Activated CD8-positive, alpha-beta T cell treated with anti-CD3 and anti-CD28 coated beads, Interleukin-2, amount 10 ng/mL, durations not matched to agents 7 days and 5 days (primary cell): ENCODE measurements at regions not wholly inside any gene's neighbourhood (a gene's known extent, or its start where the extent isn't known, plus 50 kb on each side); places are given as distances from the start of the nearest gene placed in this dataset.

Source experiments
- ATAC-seq: fragments of 150-1000 bp; cut with Tn5 transposase; one replicate; pipeline ENCODE4 v1.10.0; 2021; ENCODE audit warnings: moderate library complexity
- CTCF ChIA-PET: fragments of 350-600 bp; sonication (Branson Sonifier 250); formaldehyde crosslinking; loops from one replicate; lab custom pipeline; 2021; ENCODE audit warnings: antibody characterized with exemption; lab: Charles Lee
- POLR2A ChIA-PET: fragments of 350-600 bp; sonication (Branson Sonifier 250); formaldehyde crosslinking; loops from one replicate; lab custom pipeline; 2021; ENCODE audit warnings: antibody characterized with exemption; lab: Charles Lee
- DNase-seq: peaks from one replicate; pipeline ENCODE4 v3.0.0-alpha.2; 2020
- H3K27ac Mint-ChIP-seq: one replicate; pipeline ENCODE4 v1.8.0; 2021; ENCODE audit warnings: mild to moderate bottlenecking, mixed read lengths
- H3K27me3 Mint-ChIP-seq: one replicate; pipeline ENCODE4 v1.8.0; 2021; ENCODE audit warnings: low read depth, mixed read lengths
- H3K36me3 Mint-ChIP-seq: one replicate; pipeline ENCODE4 v1.8.0; 2021; ENCODE audit warnings: low read depth, mixed read lengths
- H3K4me1 Mint-ChIP-seq: one replicate; pipeline ENCODE4 v1.8.0; 2021; ENCODE audit warnings: low read depth, mixed read lengths
- H3K4me3 Mint-ChIP-seq: one replicate; pipeline ENCODE4 v1.8.0; 2021; ENCODE audit warnings: mild to moderate bottlenecking, mixed read lengths
- H3K9me3 Mint-ChIP-seq: one replicate; pipeline ENCODE4 v1.8.0; 2022; ENCODE audit warnings: mixed read lengths; ENCODE audit not compliant: insufficient read depth

GRCh38 chr16:54344646-54345630 is 58.4 kb upstream of the IRX3 start:
- H3K4me3 Mint-ChIP-seq, result no peak overlapping the region
- CTCF ChIA-PET, result no interaction called here
- DNase-seq, result no peak
- H3K27me3 Mint-ChIP-seq, result no peaks in the 10 kb centered on the region
- no peak overlapping the region for H3K27ac Mint-ChIP-seq
- no peak for ATAC-seq
- H3K36me3 Mint-ChIP-seq, result no peaks in the 10 kb centered on the region
- H3K4me1 Mint-ChIP-seq, result no peaks in the 10 kb centered on the region
- H3K9me3 Mint-ChIP-seq, result no peaks in the 10 kb centered on the region
- POLR2A ChIA-PET, result no interaction called here

GRCh38 chr16:54342966-54343365 is 56.4 kb upstream of the IRX3 start:
- Mint-ChIP-seq H3K27ac (no peak overlapping the region), H3K4me1 (no peaks in the 10 kb centered on the region), H3K36me3 (no peaks in the 10 kb centered on the region), H3K9me3 (no peaks in the 10 kb centered on the region), H3K27me3 (peaks cover 3% of the 10 kb centered on the region), H3K4me3 (no peak overlapping the region)
- ATAC-seq (no peak), DNase-seq (no peak)
- ChIA-PET CTCF (no interaction called here), POLR2A (no interaction called here)

- ATAC-seq (no peak), DNase-seq (no peak)
- Mint-ChIP-seq H3K27ac (no peak overlapping the region), H3K27me3 (peaks cover 3% of the 10 kb centered on the region), H3K36me3 (no peaks in the 10 kb centered on the region), H3K9me3 (no peaks in the 10 kb centered on the region), H3K4me1 (no peaks in the 10 kb centered on the region), H3K4me3 (no peak overlapping the region)
- CTCF ChIA-PET, result no interaction called here
- POLR2A ChIA-PET, result no interaction called here
These were observed 55.5 kb upstream of the IRX3 start for GRCh38 chr16:54341892-54342776.

- no peaks in the 10 kb centered on the region for H3K36me3 Mint-ChIP-seq
- peaks cover 3% of the 10 kb centered on the region for H3K27me3 Mint-ChIP-seq
- no peak overlapping the region for H3K27ac Mint-ChIP-seq
- H3K4me3 Mint-ChIP-seq, result no peak overlapping the region
- no peaks in the 10 kb centered on the region for H3K4me1 Mint-ChIP-seq
- no peak for ATAC-seq
- no peaks in the 10 kb centered on the region for H3K9me3 Mint-ChIP-seq
- no peak for DNase-seq
- ChIA-PET POLR2A (no interaction called here), CTCF (interaction anchor here (0.6 kb wide), 1 partner anchor 212 kb away, joined by 3 read pairs; no protein-coding TSS in a partner anchor)
These were observed 53.9 kb upstream of the IRX3 start for GRCh38 chr16:54340531-54340930.

DNA sequence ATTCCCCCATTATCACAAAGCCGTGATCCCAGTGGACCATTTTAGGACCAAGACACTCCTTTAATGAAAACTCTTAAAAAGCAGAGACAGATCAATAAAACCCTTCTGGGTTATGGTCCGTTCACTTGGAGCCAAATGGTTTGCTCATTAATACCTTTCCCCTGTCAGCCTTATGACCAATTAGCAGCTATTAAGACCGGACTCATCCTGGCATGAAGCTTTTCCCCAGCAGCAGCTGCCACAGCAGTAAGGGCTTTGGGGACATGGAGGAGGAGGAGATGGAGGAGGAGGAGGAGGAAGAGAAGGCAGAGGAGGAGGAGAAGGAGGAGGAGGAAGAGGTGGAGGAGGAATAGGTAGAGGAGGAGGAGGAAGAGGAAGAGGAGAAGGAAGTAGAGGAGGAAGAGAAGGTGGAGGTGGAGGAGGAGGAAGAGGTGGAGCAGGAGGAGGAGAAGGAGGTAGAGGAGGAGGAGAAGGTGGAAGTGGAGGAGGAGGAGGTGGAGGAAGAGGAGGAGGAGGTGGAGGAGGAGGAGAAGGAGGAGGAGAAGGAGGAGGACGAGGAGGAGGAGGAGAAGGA is 50.1 kb upstream of the IRX3 start:
- ATAC-seq, result no peak
- H3K27me3 Mint-ChIP-seq, result peaks cover 6% of the 10 kb centered on the region

More for the DNA sequence above, 50.1 kb upstream of the IRX3 start:
- Mint-ChIP-seq H3K36me3 (no peaks in the 10 kb centered on the region), H3K4me3 (no peak overlapping the region), H3K27ac (no peak overlapping the region), H3K4me1 (no peaks in the 10 kb centered on the region), H3K9me3 (no peaks in the 10 kb centered on the region)
- CTCF ChIA-PET, result no interaction called here
- DNase-seq, result no peak
- POLR2A ChIA-PET, result no interaction called here
